ENCODE measurements at regions not wholly inside any gene's neighbourhood (a gene's known extent, or its start where the extent isn't known, plus 50 kb on each side); places are given as distances from the start of the nearest gene placed in this dataset.

DNA sequence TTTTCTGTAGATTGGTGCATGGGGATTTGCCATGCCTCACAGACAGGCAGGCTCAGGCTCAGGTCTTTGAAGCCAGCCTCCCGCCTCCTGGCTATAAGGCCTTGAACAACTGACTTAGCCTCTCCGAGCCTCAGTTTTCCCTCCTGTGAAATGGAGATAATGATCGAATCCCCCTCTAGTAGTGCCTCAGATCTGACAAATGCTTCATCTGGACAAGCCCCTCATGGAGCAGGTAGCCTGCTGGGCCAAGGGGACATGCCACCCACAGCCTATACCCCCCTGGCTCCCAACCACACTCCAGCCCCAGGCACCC, 68.1 kb upstream of the LCTL start:
- TF ChIP-seq GATA2 (IDR thresholded peaks at IDR 0.05; ENCODE audit: low read depth, low read length) (no peak), GATA3 (IDR thresholded peaks at IDR 0.05; ENCODE audit: low read depth, low read length) (no peak)

Measured in SH-SY5Y (cell line).